GM13977 (cell line): ENCODE measurements at regions not wholly inside any gene's neighbourhood (a gene's known extent, or its start where the extent isn't known, plus 50 kb on each side); places are given as distances from the start of the nearest gene placed in this dataset.

Experiments used
- DNase-seq: peaks from one replicate; pipeline ENCODE4 v3.0.0; 2012; ENCODE audit warnings: low spot score
- in situ Hi-C: fragments of 300-500 bp; cut with MboI; formaldehyde crosslinking; loops from one replicate; pipeline ENCODE4 v1.12.0; 2022; ENCODE audit warnings: low sequenced_read_pairs, low pct_unique_long_range_greater_than_20kb, mixed read lengths, inconsistent platforms; ENCODE audit not compliant: unreplicated experiment
- TF ChIP-seq, protein P1 (sequence below): IDR thresholded peaks from 2 replicates; pipeline ENCODE4 v1.5.1; 2012; ENCODE audit warnings: mild to moderate bottlenecking, control low read depth; ENCODE audit not compliant: insufficient read depth; ENCODE audit errors: extremely low read depth, missing control alignments

DNA sequence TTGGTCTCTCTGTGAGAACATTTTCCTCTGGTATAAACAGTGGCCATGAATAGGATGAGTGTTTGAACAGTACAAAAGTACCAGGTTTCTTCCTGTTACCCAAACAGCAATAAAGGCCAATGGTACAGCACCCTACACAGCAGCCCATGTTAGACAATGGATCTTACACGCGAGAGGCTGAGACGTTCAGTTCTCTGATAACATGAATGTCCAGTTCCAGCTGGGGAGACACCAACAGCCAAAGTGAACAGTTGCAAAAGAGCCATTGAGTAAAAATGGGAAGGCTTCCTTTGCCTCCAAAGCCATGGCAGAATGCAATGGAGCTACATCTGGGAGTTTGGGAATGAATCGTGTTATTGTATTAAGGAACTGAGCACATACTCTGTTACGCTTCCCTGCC is 246.8 kb upstream of the SGK1 start:
- TF ChIP-seq, protein P1, sequence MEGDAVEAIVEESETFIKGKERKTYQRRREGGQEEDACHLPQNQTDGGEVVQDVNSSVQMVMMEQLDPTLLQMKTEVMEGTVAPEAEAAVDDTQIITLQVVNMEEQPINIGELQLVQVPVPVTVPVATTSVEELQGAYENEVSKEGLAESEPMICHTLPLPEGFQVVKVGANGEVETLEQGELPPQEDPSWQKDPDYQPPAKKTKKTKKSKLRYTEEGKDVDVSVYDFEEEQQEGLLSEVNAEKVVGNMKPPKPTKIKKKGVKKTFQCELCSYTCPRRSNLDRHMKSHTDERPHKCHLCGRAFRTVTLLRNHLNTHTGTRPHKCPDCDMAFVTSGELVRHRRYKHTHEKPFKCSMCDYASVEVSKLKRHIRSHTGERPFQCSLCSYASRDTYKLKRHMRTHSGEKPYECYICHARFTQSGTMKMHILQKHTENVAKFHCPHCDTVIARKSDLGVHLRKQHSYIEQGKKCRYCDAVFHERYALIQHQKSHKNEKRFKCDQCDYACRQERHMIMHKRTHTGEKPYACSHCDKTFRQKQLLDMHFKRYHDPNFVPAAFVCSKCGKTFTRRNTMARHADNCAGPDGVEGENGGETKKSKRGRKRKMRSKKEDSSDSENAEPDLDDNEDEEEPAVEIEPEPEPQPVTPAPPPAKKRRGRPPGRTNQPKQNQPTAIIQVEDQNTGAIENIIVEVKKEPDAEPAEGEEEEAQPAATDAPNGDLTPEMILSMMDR: no peak
- DNase-seq: no peak
- in situ Hi-C loops: no loop called here

DNA sequence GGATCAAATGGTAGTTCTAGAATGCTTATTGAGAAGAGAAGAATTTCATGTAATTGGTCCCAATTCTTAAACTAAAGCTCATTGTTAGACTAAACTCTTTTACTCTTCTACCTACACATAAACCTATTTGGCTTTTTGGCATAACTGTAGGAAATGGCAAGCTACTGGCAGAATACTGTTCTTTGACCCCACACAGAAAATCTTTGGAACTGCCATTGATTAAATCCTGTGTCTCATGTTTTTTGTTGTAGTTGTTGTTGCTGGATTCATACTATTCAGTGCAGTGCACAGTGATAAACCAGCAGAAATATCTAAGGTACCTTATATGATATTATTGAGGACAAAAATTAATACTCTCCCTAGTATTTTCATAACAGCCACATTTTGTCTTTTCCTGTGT is 242.1 kb upstream of the SGK1 start:
- in situ Hi-C loops: no loop called here
- no peak for DNase-seq
- TF ChIP-seq, protein P1: no peak

DNA sequence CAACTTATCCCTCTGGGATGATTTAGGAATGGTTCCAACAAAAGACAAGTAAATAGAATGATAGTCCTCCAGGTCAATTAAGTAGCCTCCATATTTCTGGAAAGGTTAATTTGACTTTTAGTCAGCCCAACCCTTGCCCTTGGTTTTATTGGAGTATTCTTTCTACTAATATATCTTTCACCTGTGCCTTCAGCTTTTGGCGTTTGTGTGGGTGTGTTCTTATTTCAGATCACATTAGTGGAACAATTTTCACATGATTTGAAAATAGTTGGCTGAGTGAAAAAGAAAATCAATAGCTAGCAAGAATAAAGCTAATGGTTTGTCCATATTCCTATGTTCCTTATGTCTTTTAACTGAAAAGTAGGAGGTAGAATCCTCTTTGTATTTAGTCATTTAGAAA is 239.6 kb upstream of the SGK1 start:
- no peak for DNase-seq
- TF ChIP-seq, protein P1: no peak
- in situ Hi-C loops: no loop called here

DNA sequence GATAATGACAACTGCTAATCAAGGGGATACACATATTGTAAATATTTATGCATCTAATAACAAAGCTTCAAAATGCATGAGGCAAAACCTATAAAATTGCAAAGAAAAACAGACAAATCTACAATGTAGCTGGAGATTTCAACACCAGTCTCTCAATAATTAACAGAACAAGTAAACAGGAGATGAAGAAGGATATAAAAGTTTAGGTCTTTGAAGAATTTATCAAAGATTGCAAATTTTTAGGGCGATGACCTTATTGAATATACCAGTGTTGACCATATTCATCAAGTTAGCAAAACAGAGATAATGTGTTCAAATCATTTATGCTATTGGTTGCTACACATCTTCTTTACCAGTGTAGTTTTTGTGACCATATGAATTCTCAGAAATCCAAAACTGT is 237.8 kb upstream of the SGK1 start:
- TF ChIP-seq, protein P1: no peak
- in situ Hi-C loops: no loop called here
- DNase-seq: no peak

DNA sequence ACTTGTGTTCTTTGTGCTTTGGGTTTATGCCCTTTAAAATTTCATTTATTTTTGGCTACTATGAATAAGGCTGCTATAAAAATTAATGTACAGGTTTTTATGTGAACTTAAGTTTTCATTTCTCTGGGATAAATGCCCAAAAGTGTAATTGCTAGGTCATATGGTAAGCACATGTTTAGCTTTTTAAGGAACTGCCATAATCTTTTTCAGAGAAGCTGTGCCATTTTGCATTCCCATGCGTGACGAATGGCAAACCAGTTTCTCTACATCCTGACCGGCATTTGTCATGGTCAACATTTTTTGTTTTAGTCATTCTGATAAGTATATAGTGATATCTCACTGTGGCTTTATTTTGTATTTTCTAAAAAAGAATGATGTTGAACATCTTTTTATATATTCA is 236.0 kb upstream of the SGK1 start:
- TF ChIP-seq, protein P1: no peak
- in situ Hi-C loops: no loop called here
- DNase-seq: no peak

DNA sequence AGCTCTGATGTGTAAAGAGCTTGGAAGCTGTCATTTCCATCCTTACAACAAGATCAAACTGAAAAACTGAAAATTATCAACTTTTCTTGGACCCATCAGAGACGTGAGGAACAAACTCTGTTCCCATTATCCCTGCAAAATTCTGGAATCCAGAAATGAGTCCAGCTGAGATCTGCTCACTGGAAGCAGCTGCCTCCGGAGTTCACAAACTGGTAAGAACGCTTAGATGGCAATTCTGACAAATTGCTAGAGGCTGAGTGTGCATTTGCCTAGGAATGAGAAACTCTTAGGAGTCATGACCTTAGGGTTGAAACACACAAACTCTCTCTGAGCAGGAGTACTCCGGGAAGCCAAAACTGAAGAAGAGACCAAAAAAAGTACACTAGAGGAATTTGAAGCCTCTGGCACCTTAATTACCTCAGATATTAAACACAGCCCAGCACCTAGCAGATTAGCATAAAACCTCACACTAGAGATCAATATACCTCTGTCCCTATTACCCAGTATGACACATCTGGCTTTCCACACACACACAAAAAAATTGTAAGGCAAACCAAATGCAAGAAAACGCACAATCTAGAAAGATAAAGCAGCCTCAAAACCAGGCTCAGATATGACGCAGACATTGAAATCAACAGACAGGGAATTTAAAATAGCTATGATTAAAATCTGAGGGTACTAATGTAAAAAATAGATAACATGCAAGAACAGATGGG is 233.5 kb upstream of the SGK1 start:
- TF ChIP-seq, protein P1: no peak
- no peak for DNase-seq
- in situ Hi-C loops: no loop called here
